ENCODE measurements at regions not wholly inside any gene's neighbourhood (a gene's known extent, or its start where the extent isn't known, plus 50 kb on each side); places are given as distances from the start of the nearest gene placed in this dataset.

DNA sequence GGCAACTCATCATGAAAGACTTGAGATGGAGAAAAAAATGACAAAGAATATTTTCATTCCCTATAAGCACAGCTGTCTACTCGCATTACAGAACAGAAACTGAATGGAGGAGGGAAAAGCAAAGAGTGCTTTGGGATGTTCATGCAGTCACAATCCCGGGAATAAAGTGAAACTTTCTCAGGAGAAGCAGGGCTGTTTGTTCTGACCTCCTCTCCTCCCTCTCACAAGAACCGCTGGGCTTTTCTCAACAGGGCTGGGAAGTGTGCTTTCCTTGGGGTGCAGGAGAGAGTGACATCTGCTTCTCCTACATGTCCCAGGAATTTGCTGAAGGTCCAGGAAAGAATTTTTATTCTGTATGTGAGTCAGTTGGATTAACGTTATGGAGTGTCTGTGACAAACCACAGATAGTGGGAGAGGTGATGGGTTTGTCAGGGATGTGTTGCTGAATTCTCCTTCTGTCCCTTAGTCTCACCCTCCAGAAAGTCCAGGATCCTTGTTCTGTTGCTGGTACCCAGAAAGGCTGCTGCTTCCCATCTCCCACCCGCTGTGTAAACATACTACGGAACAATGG lies 125.6 kb downstream of the HRH4 start:
- no peak for ATAC-seq (ENCODE audit: low FRiP score)
- TF ChIP-seq, protein P1, sequence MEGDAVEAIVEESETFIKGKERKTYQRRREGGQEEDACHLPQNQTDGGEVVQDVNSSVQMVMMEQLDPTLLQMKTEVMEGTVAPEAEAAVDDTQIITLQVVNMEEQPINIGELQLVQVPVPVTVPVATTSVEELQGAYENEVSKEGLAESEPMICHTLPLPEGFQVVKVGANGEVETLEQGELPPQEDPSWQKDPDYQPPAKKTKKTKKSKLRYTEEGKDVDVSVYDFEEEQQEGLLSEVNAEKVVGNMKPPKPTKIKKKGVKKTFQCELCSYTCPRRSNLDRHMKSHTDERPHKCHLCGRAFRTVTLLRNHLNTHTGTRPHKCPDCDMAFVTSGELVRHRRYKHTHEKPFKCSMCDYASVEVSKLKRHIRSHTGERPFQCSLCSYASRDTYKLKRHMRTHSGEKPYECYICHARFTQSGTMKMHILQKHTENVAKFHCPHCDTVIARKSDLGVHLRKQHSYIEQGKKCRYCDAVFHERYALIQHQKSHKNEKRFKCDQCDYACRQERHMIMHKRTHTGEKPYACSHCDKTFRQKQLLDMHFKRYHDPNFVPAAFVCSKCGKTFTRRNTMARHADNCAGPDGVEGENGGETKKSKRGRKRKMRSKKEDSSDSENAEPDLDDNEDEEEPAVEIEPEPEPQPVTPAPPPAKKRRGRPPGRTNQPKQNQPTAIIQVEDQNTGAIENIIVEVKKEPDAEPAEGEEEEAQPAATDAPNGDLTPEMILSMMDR (IDR thresholded peaks at IDR 0.05) = no peak
- no peak for DNase-seq (ENCODE audit: low spot score)

DNA sequence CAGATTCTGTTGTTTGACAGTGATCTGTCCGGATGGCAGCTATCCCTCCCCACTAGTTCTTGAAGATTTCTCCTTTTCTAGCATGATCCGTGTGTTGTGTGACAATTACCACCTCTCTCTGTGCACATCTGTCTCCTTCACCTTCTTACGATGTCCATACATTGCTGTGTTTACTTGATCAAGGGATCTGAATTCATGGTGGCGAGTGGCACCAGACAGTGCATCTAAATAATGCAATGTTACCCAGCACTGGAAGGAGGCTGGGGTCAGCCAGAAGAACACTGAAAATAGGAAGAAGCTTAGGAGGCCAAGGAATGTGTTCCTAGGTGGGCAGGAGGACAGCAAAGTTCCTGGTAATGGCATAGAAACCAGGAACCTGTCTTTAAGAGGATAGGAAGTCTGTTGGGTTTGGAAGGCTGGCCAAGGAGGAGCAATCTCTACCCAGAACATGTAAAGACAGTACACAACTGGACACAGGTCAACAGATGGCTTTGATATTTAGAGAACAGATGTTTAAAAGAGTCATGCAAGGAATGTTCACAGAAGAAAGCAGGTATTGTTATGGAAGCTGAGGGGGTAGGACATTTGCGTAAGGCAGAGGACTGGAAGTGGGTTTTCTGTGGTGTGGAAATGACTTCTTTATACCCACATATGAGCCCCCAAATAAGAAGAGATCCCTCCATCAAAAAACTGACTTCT lies 126.4 kb downstream of the HRH4 start:
- ATAC-seq (ENCODE audit: low FRiP score) = no peak
- TF ChIP-seq, protein P1 (IDR thresholded peaks at IDR 0.05) = no peak
- no peak for DNase-seq (ENCODE audit: low spot score)

DNA sequence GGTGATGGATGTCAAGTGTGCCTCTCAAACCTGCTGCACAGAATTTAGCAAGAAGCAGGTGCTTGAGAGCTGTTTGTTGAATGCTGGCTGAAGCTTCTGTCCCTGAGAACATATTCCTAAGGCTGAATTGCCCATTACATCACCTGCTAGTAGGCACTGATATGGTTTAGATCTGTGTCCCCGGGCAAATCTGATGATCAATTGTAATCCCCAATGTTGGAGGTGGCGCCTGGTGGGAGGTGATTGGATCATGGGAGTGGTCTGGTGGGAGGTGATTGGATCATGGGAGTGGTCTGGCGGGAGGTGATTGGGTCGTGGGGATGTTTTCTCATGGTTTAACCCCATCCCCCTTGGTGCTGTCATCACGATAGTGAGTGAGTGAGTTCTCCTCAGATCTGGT lies 128.0 kb downstream of the HRH4 start:
- TF ChIP-seq, protein P1 (IDR thresholded peaks at IDR 0.05) = no peak
- DNase-seq (ENCODE audit: low spot score) (no peak), ATAC-seq (ENCODE audit: low FRiP score) (no peak)

DNA sequence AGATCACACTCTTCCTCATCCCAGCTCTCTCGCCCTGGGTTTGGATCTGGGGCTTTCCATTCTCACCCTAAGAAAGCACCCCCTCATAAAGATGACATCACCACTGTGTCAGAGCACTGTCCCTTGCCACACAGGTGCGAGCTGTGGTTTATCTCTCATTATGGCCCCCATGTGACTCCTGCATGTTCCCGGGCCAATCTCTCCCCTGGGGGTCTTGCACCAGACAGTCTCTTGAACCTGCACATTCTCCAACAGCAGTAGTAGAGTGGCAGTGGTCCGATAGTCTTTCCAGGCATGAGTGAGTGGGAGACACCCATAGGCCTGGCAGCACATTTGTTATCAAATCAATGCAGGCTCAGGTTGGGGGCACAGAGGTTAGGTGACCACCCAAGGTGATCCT lies 130.5 kb downstream of the HRH4 start:
- ATAC-seq (ENCODE audit: low FRiP score) (no peak), DNase-seq (ENCODE audit: low spot score) (no peak)
- TF ChIP-seq, protein P1 (IDR thresholded peaks at IDR 0.05) = no peak

DNA sequence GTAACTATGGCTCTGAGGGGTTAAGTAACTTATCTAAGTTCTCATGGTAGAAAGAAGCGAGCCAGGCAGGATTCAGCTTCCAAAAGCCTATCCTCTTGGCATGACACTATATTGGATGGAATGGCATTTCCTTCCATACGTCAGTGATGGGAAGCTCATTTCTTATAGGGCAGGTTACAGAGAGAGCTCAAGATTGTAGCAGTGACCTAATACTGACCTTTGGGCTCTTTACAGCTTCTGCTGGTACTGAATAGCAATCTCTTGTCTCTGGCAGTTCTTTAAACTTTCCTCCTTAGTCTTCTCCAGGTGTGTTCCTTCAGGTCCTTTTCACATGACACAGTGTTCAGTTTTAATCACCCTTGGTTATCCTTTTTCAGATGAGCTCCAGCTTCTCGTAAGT lies 133.0 kb downstream of the HRH4 start:
- TF ChIP-seq, protein P1 (IDR thresholded peaks at IDR 0.05) = no peak
- no peak for ATAC-seq (ENCODE audit: low FRiP score)
- DNase-seq (ENCODE audit: low spot score) = no peak

DNA sequence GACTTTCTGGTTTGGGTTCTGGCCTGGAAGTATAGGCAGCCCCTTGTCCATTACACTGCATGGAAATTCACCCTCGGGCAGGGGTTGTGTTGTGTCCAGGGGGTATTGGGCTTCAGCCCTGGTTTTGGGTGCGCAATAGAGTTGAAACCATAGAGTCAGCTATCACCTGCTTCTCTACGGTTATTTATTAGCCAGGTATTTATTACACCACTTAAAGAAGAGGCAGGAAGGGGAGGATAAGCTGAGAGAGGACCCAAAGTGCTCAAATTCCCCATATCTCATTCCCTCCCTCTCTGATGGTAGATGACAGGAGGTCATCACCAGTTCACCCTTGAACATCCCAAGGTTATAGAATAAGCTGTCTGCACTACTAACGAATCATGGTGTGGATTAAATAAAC lies 133.4 kb downstream of the HRH4 start:
- DNase-seq (ENCODE audit: low spot score) = no peak
- ATAC-seq (ENCODE audit: low FRiP score) = no peak
- TF ChIP-seq, protein P1 (IDR thresholded peaks at IDR 0.05) = no peak

DNA sequence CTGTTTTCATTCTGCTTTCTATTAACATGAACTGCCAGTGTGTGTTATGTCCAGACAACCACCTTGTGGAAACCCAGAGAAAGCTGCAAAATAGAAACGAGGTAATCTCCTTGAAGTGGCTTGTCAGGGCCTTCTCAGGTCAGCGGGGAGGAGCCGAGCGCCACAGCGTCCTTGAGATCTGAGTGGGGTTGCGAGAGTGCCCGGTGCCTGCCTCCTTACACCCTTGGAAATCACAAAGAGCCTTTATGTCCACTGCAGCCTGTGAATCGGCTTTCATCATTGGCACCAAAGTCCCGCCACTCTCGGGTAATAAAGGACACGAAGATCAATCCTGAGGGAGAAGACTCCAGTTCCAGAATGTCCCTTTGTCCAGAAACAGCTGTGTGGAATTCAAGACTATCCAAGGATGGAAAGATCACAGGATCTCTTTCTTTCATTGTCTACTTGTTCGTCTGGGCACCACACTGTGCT lies 135.2 kb downstream of the HRH4 start:
- ATAC-seq (ENCODE audit: low FRiP score) (no peak), DNase-seq (ENCODE audit: low spot score) (no peak)
- TF ChIP-seq, protein P1 (IDR thresholded peaks at IDR 0.05) = no peak
